ENCODE measurements at regions not wholly inside any gene's neighbourhood (a gene's known extent, or its start where the extent isn't known, plus 50 kb on each side); places are given as distances from the start of the nearest gene placed in this dataset.
"Not testable (repeated sequence)": the region's sequence is repeated elsewhere in the genome, so short reads cannot be mapped to it uniquely, and the experiment has no call there.

- TF ChIP-seq ZNF513 (tag by site-specific recombination; IDR thresholded peaks at IDR 0.05) (no peak), GLIS2 (tag by site-specific recombination; IDR thresholded peaks at IDR 0.05) (no peak)
Measured at GRCh38 chr2:16066261-16067036, 126.1 kb downstream of the MYCN start (continued).

- H3K4me1 ChIP-seq (ENCODE audit: control insufficient read depth, insufficient read depth, low read length); H3K27ac ChIP-seq (ENCODE audit: extremely low read depth, low read depth, low read length); H3K36me3 ChIP-seq (ENCODE audit: control insufficient read depth in 2 of 2, insufficient read depth in 1 of 2, low read length in 2 of 2); CTCF ChIA-PET; H3K4me3 ChIP-seq (ENCODE audit: low read depth, low read length); H3K9me3 ChIP-seq (ENCODE audit: control insufficient read depth, insufficient read depth, low read depth, low read length): not testable (repeated sequence)
- POLR2A ChIA-PET, result interaction anchor here (0.7 kb wide), 1 partner anchor 10 kb away, joined by 3 read pairs; no protein-coding TSS in a partner anchor
Measured at GRCh38 chr2:16065272-16066069, 125.1 kb downstream of the MYCN start.

GRCh38 chr2:16064745-16065144 is 124.4 kb downstream of the MYCN start:
- no peak for TF ChIP-seq ZNF146 (tag by site-specific recombination; IDR thresholded peaks at IDR 0.05)
- TF ChIP-seq ZNF132 (tag by site-specific recombination; IDR thresholded peaks at IDR 0.05; ENCODE audit: borderline replicate concordance), result no peak
- no peak for TF ChIP-seq ZNF513 (tag by site-specific recombination; IDR thresholded peaks at IDR 0.05)
- TF ChIP-seq IKZF3 (tag by site-specific recombination; IDR thresholded peaks at IDR 0.05), result no peak
- TF ChIP-seq SETDB1 (IDR thresholded peaks at IDR 0.05; ENCODE audit: insufficient read length, low read length), result no peak
- no peak for TF ChIP-seq GLI2 (tag by site-specific recombination; IDR thresholded peaks at IDR 0.05; ENCODE audit: borderline replicate concordance, low read depth)
- TF ChIP-seq BCL11A (tag by site-specific recombination; IDR thresholded peaks at IDR 0.05; ENCODE audit: low read depth), result no peak
- no peak for TF ChIP-seq ZNF391 (tag by site-specific recombination; IDR thresholded peaks at IDR 0.05; ENCODE audit: borderline replicate concordance, low read depth)
- TF ChIP-seq ZSCAN16 (tag by site-specific recombination; IDR thresholded peaks at IDR 0.05), result no peak
- no peak for TF ChIP-seq ZNF350 (tag by site-specific recombination; IDR thresholded peaks at IDR 0.05)
- no peak for TF ChIP-seq REPIN1 (tag by site-specific recombination; IDR thresholded peaks at IDR 0.05; ENCODE audit: low read depth)
- TF ChIP-seq PATZ1 (tag by site-specific recombination; IDR thresholded peaks at IDR 0.05), result no peak
- no peak for TF ChIP-seq ZBTB17 (tag by site-specific recombination; IDR thresholded peaks at IDR 0.05)
- TF ChIP-seq ZNF138 (tag by site-specific recombination; IDR thresholded peaks at IDR 0.05; ENCODE audit: borderline replicate concordance), result no peak
- TF ChIP-seq HOXD13 (CRISPR knock-in tag; IDR thresholded peaks at IDR 0.05; ENCODE audit: borderline replicate concordance), result no peak
- no peak for TF ChIP-seq ZNF423 (tag by site-specific recombination; IDR thresholded peaks at IDR 0.05)
- TF ChIP-seq ZNF518A (tag by site-specific recombination; conservative IDR thresholded peaks at IDR 0.05; ENCODE audit: low read depth), result no peak
- Histone ChIP-seq H3K27ac (ENCODE audit: extremely low read depth, low read depth, low read length) (no peak overlapping the region), H3K36me3 (ENCODE audit: control insufficient read depth in 2 of 2, insufficient read depth in 1 of 2, low read length in 2 of 2) (no peaks in the 10 kb centered on the region), H3K9me3 (ENCODE audit: control insufficient read depth, insufficient read depth, low read depth, low read length) (no peaks in the 10 kb centered on the region), H3K4me3 (ENCODE audit: low read depth, low read length) (no peak overlapping the region), H3K4me1 (ENCODE audit: control insufficient read depth, insufficient read depth, low read length) (no peaks in the 10 kb centered on the region)
- POLR2A ChIA-PET, result no interaction called here
- CTCF ChIA-PET, result no interaction called here
